ENCODE measurements at regions not wholly inside any gene's neighbourhood (a gene's known extent, or its start where the extent isn't known, plus 50 kb on each side); places are given as distances from the start of the nearest gene placed in this dataset.

GRCh38 chr10:120983721-120984120 lies 132.6 kb downstream of the WDR11 start:
- DNase-seq (ENCODE audit: low read depth): no peak

- DNase-seq (ENCODE audit: low read depth): no peak
Observed at GRCh38 chr10:120984221-120984620, 133.1 kb downstream of the WDR11 start.

GRCh38 chr10:120987359-120987758 lies 136.2 kb downstream of the WDR11 start:
- DNase-seq (ENCODE audit: low read depth): no peak

GRCh38 chr10:120988751-120989150 lies 137.6 kb downstream of the WDR11 start:
- DNase-seq (ENCODE audit: low read depth): no peak

DNA sequence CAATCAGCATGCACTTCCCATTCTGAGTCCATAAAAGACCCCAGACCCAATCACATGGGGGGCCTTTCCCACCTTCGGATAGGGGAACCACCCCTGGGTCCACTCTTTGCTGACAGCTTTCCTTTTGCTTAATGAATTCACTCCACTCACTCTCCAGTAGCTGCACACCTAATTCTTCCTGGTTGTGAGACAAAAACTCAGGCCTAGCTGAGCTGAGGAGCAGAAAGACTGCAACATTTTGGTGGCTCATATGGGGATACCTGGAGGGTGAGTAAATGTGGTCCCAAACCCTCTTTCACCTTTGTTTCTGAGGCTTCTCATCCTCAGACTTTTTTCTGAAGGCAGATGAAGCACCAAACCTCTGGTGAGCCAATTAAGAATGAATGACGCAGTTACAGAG lies 138.1 kb downstream of the WDR11 start:
- no peak for DNase-seq (ENCODE audit: low read depth)

DNA sequence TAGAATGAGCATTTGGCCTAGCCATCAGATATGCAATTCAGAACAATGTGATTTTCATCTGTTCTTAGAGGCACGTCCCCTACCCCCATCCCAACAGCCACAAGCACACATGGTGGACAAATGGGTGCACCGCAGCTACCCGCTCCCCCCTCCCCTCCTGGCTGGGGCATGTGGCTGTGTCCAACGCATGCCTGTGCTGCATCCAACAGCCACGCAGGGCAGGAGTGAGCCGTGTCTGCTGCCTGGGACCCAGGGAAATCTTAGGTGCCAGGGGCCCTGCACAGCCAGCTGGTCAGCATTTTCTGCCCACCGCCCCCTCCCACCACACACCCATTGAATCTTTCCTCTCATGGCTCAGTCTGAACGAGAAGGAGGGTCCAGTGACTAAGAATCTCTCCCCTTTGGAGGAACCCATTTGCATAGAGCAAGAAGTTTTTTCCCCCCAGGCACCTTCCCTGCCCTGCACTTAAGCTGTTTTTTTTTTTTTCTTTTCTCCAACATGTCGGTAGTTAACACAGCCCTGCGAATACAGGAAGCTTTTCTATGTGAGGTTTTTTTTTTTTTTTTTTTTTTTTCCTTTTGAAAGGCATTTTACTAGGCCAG lies 138.9 kb downstream of the WDR11 start:
- no peak for DNase-seq (ENCODE audit: low read depth)

GRCh38 chr10:120990831-120991230 lies 139.7 kb downstream of the WDR11 start:
- DNase-seq (ENCODE audit: low read depth): no peak

DNA sequence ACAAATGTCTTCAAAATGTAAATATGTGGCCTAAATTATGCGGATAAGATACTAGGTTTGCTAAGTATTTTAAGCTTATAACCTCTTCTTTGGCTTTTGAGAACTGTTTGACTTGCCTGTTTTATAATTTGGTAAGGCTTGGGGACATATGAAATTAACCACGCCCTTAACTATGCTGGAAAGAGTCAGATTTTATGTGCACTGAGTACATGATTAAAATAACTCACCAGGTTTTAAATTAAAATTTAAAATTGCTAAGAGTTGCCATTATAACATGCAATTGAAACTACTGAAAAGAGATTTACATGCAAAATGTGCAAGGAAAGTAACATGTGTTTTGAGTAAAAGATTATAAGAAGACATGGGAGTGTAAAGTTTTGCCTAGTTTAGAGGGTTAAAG lies 141.9 kb downstream of the WDR11 start:
- no peak for DNase-seq (ENCODE audit: low read depth)

DNA sequence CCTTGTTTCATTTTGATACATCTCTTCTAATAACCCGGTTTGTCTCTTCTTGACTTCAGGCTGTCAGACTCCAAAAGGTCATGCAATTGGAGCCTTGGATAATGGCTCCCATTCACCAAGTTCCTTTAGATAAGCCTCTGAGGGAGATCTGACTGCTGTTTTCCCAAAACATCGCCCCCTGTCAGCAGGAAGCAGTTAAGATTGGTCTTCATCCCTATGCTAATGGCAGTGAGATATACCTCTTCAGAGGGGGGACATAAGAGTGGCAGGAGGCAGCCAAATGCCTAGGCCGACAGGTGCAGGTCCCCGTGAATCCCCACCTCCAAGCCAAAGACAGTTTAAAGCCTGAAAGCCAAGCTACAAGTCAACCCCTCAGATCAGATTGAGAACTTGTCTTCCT lies 144.6 kb downstream of the WDR11 start:
- no peak for DNase-seq (ENCODE audit: low read depth)

DNA sequence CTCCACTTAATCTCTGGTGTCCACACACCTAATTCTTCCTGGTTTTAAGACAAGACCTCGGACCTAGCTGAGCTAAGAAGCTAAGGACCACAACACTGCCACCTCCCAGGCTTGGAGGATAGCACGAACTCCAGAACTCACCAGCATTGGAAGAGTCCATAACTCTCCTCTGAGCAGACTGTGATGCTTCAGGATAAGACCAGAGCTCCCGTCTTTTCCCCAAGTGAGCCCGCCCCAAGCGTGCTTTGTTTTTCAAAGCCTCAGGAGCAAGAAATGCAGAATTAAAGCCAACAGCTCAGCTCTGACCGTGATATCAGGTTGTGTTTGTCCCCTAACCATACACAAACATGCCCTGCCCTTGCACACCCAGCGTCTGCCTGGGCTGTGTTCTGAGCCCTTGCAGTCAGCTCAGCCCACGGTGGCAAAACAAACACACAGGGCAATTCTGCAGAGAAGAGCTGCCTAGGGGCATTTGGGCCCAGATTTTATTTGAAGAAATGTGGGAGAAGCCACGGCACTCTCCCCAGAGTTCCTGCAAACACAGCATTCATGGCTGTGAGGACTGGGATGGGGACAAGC lies 145.4 kb downstream of the WDR11 start:
- no peak for DNase-seq (ENCODE audit: low read depth)

- no peak for DNase-seq (ENCODE audit: low read depth)
Observed at GRCh38 chr10:120997313-120997712, 146.2 kb downstream of the WDR11 start.

GRCh38 chr10:120997756-120998155 lies 146.6 kb downstream of the WDR11 start:
- DNase-seq (ENCODE audit: low read depth): no peak

GRCh38 chr10:120998251-120998650 lies 147.1 kb downstream of the WDR11 start:
- DNase-seq (ENCODE audit: low read depth): no peak

DNA sequence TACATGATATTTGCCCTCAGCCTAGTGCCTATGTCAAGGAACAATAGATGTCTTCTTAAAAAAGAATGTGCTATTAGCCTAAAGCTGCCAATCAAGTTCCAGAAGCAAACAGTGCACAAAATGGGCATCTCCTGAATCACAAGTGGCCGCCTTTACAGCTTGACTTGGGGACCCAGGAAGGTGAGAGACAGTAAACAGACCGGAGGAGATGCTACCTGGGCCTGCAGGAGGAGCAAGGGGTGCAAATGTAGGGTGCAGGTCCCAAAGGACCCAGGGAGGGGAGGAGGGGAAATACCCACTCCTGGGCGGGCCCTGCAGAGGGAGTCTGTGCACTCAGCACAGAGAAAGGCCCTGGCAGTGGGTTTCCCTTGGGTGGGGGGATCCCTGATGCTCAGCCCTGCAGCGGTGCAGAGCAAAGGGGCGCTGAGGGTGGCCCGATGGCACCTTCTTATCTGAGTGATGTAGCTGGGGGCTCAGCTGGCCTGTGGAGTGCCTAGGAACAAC lies 147.7 kb downstream of the WDR11 start:
- DNase-seq (ENCODE audit: low read depth): no peak

- DNase-seq (ENCODE audit: low read depth): no peak
Observed at GRCh38 chr10:120999868-121000267, 148.7 kb downstream of the WDR11 start.

DNA sequence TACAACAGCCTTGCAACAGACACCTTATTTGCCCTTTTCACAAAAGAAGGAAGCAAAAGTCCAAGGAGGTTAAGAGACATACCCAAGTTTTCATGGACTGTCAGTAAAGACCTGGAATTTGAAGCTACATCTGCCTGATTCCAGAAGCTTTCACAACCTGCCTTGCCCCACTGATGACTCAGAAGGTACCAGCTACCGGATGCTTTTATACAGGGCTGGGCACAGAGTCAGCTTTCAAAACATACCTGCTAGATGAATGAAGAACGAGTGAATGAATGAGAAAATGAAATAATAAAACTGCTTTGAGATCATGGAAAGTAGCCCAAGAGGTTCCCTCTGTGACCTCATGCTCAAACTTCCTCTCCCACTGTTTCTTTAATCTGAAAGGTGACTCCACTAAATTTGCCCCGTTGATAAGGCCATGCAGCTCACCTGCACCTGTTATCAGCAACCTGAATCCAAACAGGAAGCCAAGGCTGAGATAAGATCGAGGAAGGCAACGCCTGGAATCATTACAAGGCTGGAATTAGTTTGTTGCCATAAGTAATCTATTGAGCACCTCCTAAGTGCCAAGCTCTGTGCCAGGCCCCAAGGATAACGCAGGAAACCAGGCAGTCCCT lies 151.5 kb downstream of the WDR11 start:
- no peak for DNase-seq (ENCODE audit: low read depth)

DNA sequence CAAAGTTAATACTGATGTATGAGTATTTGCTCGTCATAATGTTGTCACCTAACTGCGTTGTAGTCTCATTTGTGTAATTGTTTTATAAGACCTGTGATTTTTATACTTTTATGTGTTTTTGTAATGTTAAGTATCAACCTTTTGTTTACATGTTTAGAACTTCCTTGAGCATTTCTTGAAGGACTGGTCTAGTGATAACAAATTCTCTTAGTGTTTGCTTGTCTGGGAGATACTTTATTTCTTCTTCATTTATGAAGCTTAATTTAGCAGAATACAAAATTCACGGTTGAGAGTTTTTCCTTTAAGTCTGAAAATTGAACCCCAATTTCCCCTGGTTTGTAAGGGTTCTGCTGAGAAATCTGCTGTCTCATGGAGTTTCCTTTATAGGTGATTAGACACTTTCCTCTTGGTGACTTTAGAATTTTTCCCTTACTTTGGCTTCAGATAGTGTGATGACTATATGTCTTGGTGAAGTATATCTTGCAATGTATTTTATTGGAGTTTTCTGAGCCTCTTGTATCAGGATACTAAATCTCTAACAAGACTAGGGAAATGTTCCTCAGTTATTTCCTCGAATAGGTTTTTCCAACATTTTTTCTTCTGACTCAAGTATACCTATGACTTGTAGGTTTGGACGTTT lies 154.9 kb downstream of the WDR11 start:
- no peak for DNase-seq (ENCODE audit: low read depth)

DNA sequence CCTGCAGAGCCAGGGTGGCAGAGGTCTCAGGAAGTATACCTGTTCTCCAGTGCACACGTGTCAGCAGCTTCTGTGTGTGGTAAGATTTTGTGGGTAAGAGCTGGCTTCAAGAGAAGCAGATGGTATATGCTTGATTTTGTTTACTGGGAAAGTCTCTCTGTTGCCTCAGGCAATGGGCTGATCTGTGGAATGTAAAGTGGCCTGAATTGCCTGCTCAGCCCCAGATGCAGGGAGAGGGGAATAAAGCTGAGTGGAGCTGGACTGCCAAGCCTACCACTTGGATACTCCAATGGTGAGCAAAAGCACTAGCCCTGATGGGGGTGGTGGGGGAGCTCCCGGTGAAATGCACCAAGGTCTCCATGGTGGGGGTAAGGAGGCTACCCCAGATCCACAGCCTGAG lies 156.1 kb downstream of the WDR11 start:
- DNase-seq (ENCODE audit: low read depth): no peak

DNA sequence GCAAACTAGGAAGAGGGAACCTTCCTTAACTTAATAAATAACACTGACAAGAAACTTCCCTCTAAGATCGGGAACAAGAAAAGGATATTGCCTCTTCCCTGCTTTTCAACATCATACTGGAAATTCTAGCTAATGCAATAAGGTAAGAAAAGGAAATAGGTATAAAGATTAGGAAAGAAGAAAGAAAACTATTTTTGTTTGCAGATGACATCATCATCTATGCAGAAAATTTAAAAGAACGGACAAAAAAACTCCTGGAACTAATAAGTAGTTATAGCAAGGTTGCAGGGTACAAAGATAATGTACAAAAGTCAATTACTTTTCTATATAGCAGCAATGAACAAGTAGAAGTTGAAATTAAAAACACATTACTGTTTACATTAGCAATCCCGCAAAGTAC lies 164.8 kb downstream of the WDR11 start:
- no peak for DNase-seq (ENCODE audit: low read depth)

DNA sequence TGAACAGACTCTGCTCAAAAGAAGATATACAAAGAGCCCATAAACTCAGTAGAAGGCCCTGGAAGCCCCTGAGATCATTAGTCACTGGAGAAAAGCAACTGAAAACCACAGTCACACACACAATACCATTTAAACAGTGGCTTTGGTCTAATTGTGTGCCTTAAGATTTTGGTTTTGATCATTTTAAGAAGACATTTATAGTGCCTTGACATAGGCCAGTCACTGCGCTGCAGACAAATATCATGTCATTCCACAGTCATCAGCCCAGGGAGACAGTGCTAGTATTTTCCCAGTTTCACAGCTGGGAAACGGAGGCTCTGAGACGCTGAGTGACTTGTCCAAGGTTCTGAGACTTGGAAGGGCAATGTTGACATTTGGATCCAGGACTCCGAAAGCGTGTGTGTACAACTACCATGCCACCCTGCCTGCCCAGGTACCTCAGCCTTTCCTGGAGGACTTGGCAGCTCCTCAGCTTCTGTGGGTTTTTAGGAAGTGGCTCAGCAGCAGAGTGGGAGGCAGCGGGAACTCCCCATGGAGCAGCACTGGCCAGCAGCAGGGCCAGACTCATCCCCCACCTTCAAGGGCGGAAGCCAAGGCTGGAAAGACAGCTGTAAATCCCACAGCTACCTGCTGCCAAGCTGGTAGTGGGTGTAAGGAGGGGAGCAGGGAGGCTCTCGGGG lies 173.9 kb downstream of the WDR11 start:
- DNase-seq (ENCODE audit: low read depth): no peak

GRCh38 chr10:121025731-121026130 lies 174.6 kb downstream of the WDR11 start:
- DNase-seq (ENCODE audit: low read depth): no peak

DNA sequence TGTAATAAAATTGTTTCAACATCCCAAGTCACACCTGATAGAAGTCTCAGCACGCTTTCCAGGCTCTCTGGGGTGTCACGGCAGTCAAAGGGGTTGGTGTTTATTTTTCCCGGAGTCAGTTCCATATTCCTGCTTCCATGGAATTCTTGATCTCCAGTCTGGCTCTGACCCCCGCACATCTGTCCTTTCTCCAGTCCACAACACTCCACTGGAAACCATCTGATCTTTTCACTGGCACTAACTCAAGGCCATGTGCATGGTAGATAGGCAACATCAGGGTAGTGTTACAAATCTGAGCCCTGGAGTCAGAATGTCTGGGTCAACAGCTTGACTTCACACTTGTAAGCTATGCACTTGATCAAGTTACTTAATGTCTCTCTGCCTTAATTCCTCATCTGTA lies 176.2 kb downstream of the WDR11 start:
- DNase-seq (ENCODE audit: low read depth): no peak

- no peak for DNase-seq (ENCODE audit: low read depth)
Observed at GRCh38 chr10:121032460-121032859, 181.3 kb downstream of the WDR11 start.

All from iris pigment epithelial cell (primary cell).